NCI-H526 treated with DMSO at 0.1 percent for 48 hours (cell line): ENCODE measurements at regions not wholly inside any gene's neighbourhood (a gene's known extent, or its start where the extent isn't known, plus 50 kb on each side); places are given as distances from the start of the nearest gene placed in this dataset.
"Not testable (repeated sequence)": the region's sequence is repeated elsewhere in the genome, so short reads cannot be mapped to it uniquely, and the experiment has no call there.

Experiments used
- DNase-seq: peaks from one replicate; lab custom pipeline; 2025; lab: John Stamatoyannopoulos, UW

DNA sequence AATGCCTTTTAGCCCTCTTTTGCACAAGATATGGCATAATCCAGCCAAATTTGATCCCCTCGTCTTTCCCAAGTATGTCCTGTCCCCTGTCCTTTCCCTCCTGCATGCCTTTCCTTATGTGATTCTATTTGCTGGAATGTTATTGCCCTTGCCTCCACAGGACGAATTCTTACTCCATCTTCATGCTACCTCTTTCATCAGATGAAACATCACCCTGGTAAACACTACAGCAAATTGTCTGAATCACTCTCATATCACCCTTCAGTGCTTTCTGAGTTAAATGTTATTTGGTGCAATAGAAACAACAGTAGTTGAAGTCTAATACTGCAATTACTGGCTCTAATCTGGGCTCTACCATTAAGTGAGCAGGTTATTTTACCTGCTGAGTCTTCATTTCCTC lies 52.2 kb upstream of the FAT1 start:
- no peak for DNase-seq

DNA sequence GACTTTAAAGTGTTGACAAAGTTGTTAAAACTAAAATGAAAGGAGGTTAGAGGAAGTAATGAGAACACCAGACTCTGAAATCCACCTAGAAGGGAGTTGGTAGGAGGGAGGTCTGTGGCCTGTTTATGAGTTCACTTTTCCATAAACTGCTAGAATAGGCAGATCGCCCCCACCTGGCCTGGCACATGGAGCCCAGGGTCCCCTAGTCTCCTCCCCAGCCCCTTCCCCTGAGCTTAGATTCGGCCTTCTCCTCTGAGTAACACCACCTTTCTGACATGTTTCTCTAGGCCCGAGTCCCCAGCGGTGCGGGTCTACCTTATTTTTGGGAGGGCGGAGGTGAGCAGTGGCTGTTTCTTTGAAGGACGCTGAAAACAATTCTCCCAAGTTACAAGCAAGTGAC lies 54.5 kb upstream of the FAT1 start:
- no peak for DNase-seq

GRCh38 chr4:186780291-186781031 lies 56.8 kb upstream of the FAT1 start:
- DNase-seq = no peak

GRCh38 chr4:186781032-186781917 lies 57.6 kb upstream of the FAT1 start:
- DNase-seq = no peak

DNA sequence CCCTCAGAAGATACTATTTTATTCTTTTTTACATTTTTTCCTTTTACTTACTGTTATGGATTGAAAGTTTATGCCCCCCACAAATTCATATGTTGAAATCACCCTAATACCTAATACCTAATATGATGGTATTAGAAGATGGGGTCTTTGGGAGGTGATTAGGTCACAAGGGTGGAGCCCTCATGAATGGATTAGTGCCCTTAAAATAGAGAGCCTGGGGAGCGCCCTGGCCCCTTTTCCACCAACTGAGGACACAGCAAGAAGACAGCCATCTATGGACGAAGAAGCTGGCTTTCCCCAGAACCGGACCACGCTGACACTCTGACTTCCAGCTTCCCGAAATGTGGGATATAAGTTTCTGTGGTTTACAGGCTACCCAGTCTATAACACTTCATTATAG lies 58.6 kb upstream of the FAT1 start:
- DNase-seq = no peak

DNA sequence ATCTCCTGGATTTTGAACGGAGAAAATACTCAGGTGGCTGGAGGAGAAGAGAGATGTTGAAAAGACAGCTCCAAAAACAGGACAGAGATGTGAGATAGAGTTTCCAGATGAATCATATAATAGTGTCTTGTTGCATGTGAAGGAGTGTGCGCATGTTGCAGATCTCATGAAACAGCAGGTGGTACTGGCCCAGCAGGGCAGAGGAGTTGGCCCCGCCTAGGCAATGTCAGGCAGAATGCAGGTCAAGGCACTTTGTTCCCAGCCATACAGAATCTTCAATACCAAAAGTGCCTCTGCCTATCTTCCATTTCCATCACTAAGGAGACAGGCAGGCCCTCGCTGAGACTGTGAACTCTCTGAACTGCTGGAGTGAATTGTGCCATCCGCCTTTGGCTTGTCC lies 63.9 kb upstream of the FAT1 start:
- DNase-seq = no peak

DNA sequence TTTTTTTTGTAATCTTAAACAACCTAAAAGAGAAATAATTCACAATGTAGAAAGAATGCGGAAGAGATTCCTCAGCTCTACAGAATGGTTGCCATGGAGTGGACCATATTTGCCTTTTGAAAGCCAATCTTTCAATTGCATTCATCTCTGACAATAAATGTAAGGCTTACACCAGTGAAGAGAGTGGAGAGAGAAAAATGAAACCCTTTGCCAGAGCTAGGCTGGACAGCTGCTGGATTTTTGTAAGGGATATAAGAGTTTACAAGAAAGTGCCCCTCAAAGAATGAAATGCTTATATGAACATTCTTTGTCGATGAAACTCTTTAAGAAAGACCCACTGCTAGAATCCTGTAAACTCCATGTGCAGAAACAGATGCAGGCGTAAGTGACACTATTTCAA lies 66.0 kb upstream of the FAT1 start:
- no peak for DNase-seq

GRCh38 chr4:186790630-186791029 lies 67.0 kb upstream of the FAT1 start:
- no peak for DNase-seq

DNA sequence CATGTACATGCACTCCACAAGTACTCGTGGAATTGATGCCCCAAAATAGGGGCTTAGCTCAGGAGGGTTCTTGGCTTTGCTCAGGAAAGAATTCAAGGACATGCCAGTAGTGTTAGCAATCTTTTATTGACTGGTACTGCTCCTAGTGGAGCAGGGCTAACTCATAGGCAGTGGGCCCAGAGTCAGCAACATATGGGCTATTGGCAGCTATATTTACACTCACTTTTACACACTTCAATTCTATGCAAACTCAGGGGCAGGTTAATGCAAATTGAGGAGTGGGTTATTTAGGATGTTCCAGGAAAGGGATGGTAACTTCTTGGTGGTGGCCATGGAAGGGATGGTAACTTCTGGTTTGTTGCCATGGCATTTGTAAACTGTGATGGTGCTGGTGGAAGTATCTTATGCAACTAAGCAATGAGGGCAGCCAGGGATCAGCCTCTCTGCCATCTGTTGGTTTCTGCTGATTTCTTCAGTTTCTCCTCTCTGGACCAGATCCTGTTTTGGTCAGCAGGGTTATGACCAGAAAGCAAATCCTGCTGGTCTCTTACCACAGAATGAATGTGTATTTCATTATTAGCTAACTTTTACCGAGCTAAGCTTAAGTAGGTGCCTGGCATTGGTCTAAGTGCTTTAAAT lies 69.2 kb upstream of the FAT1 start:
- DNase-seq = peak; percentile 8

GRCh38 chr4:186798951-186799659 lies 75.4 kb upstream of the FAT1 start:
- DNase-seq = no peak

DNA sequence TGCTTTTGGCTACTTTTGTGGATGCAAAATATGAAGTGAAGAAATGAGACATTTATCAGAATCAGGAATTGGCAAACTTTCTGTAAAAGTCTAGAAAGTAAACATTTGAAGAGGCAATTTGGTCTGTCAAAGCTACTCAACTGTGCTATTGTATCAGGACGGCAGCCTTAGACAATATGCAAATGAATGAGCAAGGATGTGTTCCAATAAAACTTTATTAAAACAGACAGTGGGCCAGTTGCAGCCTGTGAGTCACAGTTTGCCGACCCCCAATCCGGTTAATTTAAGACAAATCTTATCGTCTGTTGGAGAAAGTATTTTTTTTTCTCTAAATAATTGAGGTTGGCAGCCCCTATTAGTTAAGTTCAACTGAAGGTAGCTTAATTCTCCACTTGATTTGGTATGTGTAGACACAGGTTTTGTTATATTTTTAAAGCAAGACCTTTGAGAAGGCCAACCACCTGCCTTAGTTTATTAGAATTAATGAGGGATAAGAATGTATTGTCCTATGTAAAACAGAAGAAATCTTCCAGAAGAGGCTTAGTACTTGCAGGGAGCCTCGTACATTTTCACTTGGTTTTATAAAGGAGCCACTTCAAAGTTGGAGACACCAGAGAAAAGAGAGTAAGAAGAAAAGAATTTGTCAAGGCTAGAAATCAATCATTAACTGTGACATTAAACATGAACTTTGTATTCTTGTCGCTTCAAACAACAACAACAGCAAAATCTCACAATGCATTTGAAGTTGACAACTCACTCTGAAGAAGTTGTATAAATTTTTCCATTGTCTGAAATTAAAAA lies 81.6 kb upstream of the FAT1 start:
- DNase-seq = no peak

GRCh38 chr4:186805917-186806316 lies 82.3 kb upstream of the FAT1 start:
- DNase-seq = not testable (repeated sequence)

- DNase-seq = no peak
Observed at GRCh38 chr4:186806679-186807421, 83.2 kb upstream of the FAT1 start.

DNA sequence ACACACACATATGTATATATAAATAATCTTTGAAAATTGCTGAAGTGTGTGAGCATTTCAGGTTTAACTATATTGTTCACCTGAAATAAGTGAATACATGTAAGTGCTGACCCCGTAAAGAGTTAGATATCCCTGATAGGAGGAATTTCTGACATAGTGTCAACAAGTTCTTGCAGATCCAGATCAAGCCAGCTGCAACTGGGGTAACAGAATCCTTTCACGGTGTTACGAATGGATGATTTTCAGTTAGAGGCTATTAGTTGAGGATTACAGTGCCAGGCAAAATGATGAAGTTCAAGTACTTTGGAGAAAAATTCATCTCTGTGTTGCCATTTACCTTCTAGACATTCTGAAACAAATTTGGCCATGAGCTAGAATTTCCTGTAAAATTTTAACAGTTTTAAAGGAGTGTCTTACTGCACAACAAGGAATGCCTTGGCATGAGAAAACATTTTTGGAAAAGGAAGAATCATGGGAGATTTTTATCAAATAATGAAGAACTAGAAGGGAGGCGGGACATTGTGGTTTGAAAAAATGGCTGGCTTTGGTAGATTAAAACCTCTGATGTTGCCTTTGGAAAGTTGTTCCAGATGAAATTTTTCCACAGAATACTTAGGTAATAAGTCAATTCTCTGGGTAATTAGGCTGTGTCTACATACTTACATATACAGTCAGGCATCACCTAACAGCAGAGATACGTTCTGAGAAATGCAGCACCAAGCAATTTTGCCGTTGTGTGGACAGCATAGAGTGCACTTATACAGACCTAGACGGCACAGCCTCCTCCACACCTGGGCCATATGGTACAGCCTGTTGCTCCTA lies 84.4 kb upstream of the FAT1 start:
- DNase-seq = no peak

DNA sequence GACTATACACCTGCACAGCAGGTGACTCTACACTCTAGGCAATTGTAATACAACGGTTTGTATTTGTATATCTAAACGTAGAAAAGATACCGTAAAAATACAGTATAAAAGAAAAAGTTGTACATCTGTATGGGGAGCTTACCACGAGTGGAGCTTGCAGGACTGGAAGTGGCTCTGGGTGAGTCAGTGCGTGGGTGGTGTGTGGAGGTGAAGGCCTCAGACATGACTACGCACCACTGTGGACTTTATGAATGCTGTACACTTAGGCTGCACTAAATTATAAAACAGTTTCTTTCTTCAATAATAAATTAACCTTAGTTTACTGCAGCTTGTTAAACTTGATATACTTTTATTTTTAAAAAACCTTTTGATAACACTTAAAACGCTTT lies 85.0 kb upstream of the FAT1 start:
- no peak for DNase-seq

DNA sequence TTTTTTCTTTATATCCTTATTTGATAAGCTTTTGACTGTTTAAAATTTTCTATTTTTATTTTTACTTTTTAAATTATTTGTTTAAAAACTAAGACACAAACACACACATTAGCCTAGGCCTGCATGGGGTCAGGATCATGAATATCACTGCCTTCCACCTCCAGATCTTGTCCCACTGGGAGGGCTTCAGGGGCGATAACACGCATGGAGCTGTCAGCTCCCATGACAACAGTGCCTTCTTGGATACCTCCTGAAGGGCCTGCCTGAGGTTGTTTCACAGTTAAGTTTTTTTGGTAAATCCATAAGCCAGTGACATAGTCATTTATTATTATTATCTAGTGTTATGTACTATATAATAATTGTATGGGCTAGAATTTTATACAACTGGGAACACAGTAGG lies 85.4 kb upstream of the FAT1 start:
- DNase-seq = no peak

- no peak for DNase-seq
Observed at GRCh38 chr4:186810613-186811150, 87.0 kb upstream of the FAT1 start.

DNA sequence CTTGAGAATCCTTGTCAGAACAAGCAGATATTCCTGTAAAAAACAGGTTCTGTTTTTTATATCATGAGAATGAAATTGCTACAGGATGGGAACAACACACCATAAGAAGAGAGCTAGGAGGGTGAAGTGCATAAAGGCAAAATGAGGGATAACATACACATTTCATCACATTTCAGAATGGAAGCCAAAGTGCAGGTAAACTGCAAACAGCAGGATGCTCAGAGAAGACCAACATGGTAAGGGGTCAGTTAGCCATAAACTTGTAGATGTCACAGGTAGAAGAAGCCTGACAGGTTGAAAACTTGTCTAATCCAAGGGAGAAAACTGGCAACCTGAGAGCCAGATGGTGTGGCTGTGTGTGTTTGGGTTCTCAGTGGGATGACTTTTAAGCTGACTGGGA lies 88.9 kb upstream of the FAT1 start:
- no peak for DNase-seq

DNA sequence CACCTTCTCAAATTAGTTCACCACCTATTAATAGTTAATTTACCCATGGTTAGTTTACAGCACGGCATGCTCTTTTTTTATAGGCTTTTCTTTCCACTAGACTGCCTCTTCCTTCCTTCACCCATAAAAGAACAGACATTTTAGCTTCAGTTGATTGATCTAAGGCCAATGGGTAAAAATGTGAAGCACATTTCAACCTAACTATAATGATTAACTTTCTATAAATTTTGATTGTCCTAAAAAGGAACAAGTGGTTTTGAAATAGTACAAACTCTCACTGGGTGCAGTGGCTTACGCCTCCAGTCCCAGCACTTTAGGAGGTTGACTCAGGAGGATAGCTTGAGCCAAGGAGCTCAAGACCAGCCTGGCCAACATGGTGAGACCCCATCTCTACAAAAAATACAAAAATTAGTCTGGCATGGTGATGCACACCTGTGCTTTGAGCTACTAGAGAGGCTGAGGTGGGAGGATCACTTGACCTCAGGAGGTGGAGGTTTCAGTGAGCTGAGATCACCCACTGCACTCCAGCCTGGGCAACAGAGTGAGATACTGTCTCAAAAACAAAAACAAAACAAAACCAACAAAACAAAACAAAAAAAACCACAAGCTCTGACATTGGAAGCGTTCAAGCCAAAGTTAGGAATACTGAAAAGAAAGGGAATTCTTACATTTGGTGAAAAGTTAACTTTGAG lies 89.9 kb upstream of the FAT1 start:
- DNase-seq = no peak
